Trophoblast cell (in vitro differentiated cells and primary cell): ENCODE measurements at regions not wholly inside any gene's neighbourhood (a gene's known extent, or its start where the extent isn't known, plus 50 kb on each side); places are given as distances from the start of the nearest gene placed in this dataset.

Experiments used
- DNase-seq, 2 donors: peaks; one replicate each; pipeline ENCODE4 v3.0.0-alpha.2; 2016
- H2AFZ ChIP-seq: 2 replicates; pipeline ENCODE4 v1.6.1; 2013; ENCODE audit warnings: low read length, moderate library complexity, mild to moderate bottlenecking; ENCODE audit not compliant: insufficient read depth, poor library complexity
- H2AK5ac ChIP-seq: 2 replicates; pipeline ENCODE4 v1.6.1; 2013; ENCODE audit warnings: mild to moderate bottlenecking, low read length
- H2BK120ac ChIP-seq: 2 replicates; pipeline ENCODE4 v1.6.1; 2013; ENCODE audit warnings: low read length, mild to moderate bottlenecking, moderate library complexity; ENCODE audit not compliant: insufficient read depth, poor library complexity
- H2BK12ac ChIP-seq: 2 replicates; pipeline ENCODE4 v1.6.1; 2013; ENCODE audit warnings: mild to moderate bottlenecking, low read length, moderate library complexity
- H2BK5ac ChIP-seq: 2 replicates; pipeline ENCODE4 v1.6.1; 2013; ENCODE audit warnings: low read length, low read depth, moderate library complexity, mild to moderate bottlenecking; ENCODE audit not compliant: poor library complexity
- H3K14ac ChIP-seq: 2 replicates; pipeline ENCODE4 v1.6.1; 2013; ENCODE audit warnings: mild to moderate bottlenecking, low read length
- H3K18ac ChIP-seq: 2 replicates; pipeline ENCODE4 v1.6.1; 2013; ENCODE audit warnings: mild to moderate bottlenecking, low read length
- H3K23ac ChIP-seq: 2 replicates; pipeline ENCODE4 v1.6.1; 2013; ENCODE audit warnings: low read length
- H3K27ac ChIP-seq: 2 replicates; pipeline ENCODE4 v1.5.1; 2013; ENCODE audit warnings: low read depth, mild to moderate bottlenecking, inconsistent platforms, low read length, moderate library complexity
- H3K27me3 ChIP-seq: 2 replicates; pipeline ENCODE4 v1.6.1; 2013; ENCODE audit warnings: inconsistent platforms, mild to moderate bottlenecking, low read length, moderate library complexity; ENCODE audit not compliant: insufficient read depth
- H3K36me3 ChIP-seq, 2 experiments: 1 replicate in 1 of 2; 2 replicates in 1 of 2; pipeline ENCODE4 v1.6.1; 2013; ENCODE audit warnings: low read length in 2 of 2, mild to moderate bottlenecking in 2 of 2, moderate library complexity in 1 of 2; ENCODE audit not compliant: insufficient read depth in 2 of 2, control insufficient read depth in 1 of 2
- H3K4ac ChIP-seq: 2 replicates; pipeline ENCODE4 v1.6.1; 2013; ENCODE audit warnings: low read depth, mild to moderate bottlenecking, low read length, moderate library complexity
- H3K4me1 ChIP-seq, 2 experiments: 1 replicate in 1 of 2; 2 replicates in 1 of 2; pipeline ENCODE4 v1.6.1; 2013; ENCODE audit warnings: low read length in 2 of 2, mild to moderate bottlenecking in 2 of 2, moderate library complexity in 1 of 2; ENCODE audit not compliant: insufficient read depth in 2 of 2, control insufficient read depth in 1 of 2
- H3K4me2 ChIP-seq: 2 replicates; pipeline ENCODE4 v1.6.1; 2013; ENCODE audit warnings: inconsistent platforms, mild to moderate bottlenecking, low read length, moderate library complexity
- H3K4me3 ChIP-seq: 2 replicates; pipeline ENCODE4 v1.5.1; 2013; ENCODE audit warnings: mild to moderate bottlenecking, low read depth, low read length, inconsistent platforms
- H3K79me1 ChIP-seq: one replicate; pipeline ENCODE4 v1.6.1; 2013; ENCODE audit warnings: low read length
- H3K79me2 ChIP-seq: 2 replicates; pipeline ENCODE4 v1.6.1; 2013; ENCODE audit warnings: low read length, mild to moderate bottlenecking; ENCODE audit not compliant: control insufficient read depth, insufficient read depth, poor library complexity
- H3K9ac ChIP-seq: 2 replicates; pipeline ENCODE4 v1.6.1; 2013; ENCODE audit warnings: mild to moderate bottlenecking, low read length
- H3K9me3 ChIP-seq: 2 replicates; pipeline ENCODE4 v1.6.1; 2013; ENCODE audit warnings: low read depth, mild to moderate bottlenecking, control low read depth, inconsistent platforms, low read length; ENCODE audit not compliant: insufficient read depth
- H4K12ac ChIP-seq: 2 replicates; pipeline ENCODE4 v1.6.1; 2013; ENCODE audit warnings: low read depth, mild to moderate bottlenecking, low read length, moderate library complexity
- H4K8ac ChIP-seq: 2 replicates; pipeline ENCODE4 v1.6.1; 2013; ENCODE audit warnings: low read depth, mild to moderate bottlenecking, low read length, moderate library complexity
- H4K91ac ChIP-seq: one replicate; pipeline ENCODE4 v1.6.1; 2013; ENCODE audit warnings: low read depth, mild to moderate bottlenecking, low read length, moderate library complexity
- WGBS: extraction: QIAGEN DNeasy Blood & Tissue Kit; methylation state at CpG from one replicate; pipeline ENCODE4 v1.1.7; 2013; ENCODE audit warnings: missing lambda C conversion rate; ENCODE audit not compliant: insufficient read length, insufficient coverage; ENCODE audit errors: extremely low coverage; 5-methylcytosine and 5-hydroxymethylcytosine counted together

DNA sequence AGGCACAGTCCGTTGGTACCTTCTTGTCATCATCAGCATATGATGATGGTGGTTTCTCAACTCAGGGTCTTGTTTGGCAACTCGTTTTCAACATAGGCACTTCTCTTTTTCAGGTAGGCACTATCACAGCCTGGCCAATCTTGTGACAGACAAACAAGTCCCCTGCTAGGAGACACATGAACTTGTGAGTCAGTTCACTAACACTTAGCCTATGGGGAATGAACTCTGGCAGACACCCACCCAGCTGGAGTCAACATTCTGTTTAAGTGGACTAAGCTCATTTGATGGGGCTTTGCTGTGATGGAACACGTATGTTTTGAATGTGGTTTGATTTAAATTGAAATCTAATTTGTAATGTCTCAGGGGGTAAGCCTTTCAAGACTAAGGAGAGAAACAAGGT is 100.7 kb upstream of the MAMLD1 start:
- DNase-seq, result no peak
- no peak overlapping the region for H3K4me3 ChIP-seq
- no peak overlapping the region for H2BK5ac ChIP-seq
- H3K4ac ChIP-seq, result no peak overlapping the region
- no peak overlapping the region for H2BK12ac ChIP-seq
- no peaks in the 10 kb centered on the region for H3K36me3 ChIP-seq
- H3K27me3 ChIP-seq, result no peaks in the 10 kb centered on the region
- no peak overlapping the region for H3K14ac ChIP-seq
- no peak overlapping the region for H4K8ac ChIP-seq
- H3K18ac ChIP-seq, result no peak overlapping the region
- H3K4me1 ChIP-seq, result peaks cover 0 to 2% of the 10 kb centered on the region in 2 experiments
- H2AFZ ChIP-seq, result no peak overlapping the region
- H4K12ac ChIP-seq, result no peak overlapping the region
- no peaks in the 10 kb centered on the region for H3K79me2 ChIP-seq
- H2AK5ac ChIP-seq, result no peak overlapping the region
- no peak overlapping the region for H3K4me2 ChIP-seq
- H3K9ac ChIP-seq, result no peak overlapping the region
- no peak overlapping the region for H4K91ac ChIP-seq
- no peaks in the 10 kb centered on the region for H3K9me3 ChIP-seq
- no CpG with 5 or more reads among the region's 3 CpGs for WGBS
- H3K79me1 ChIP-seq, result no peaks in the 10 kb centered on the region
- H3K23ac ChIP-seq, result no peak overlapping the region
- H2BK120ac ChIP-seq, result no peak overlapping the region
- H3K27ac ChIP-seq, result no peak overlapping the region

DNA sequence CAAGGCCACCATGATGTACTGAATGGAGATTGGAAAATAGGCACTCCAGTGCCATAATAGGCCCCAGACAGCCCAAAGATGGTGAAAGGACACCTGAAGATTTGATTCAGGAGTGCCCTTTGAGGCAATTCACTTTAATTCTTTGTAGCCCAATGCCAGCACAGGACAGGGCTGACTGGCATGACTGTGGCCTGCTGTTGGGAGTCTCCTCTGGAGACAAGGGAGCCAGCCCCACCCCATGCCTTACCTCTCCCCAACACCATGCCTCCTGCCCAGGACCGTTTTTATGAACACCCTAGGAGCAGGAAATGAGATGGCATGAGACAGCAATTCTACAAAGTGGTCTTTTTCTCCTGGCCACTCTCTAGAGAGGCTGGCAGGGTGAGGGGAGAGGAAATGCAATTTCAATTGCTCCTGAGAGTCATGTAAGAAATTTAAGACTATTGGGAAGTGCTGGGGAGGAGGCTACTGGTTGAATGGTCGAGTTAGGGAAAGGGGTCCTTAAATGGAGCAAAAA is 94.2 kb upstream of the MAMLD1 start:
- no peak for DNase-seq
- Histone ChIP-seq H3K14ac (no peak overlapping the region), H4K91ac (no peak overlapping the region), H2BK120ac (no peak overlapping the region), H3K4ac (no peak overlapping the region), H3K9ac (no peak overlapping the region), H2BK12ac (no peak overlapping the region), H3K23ac (no peak overlapping the region), H3K79me2 (no peaks in the 10 kb centered on the region), H2AFZ (no peak overlapping the region), H2AK5ac (no peak overlapping the region), H2BK5ac (no peak overlapping the region), H4K8ac (no peak overlapping the region), H3K79me1 (no peaks in the 10 kb centered on the region), H3K18ac (no peak overlapping the region), H4K12ac (no peak overlapping the region), H3K27ac (no peak overlapping the region), H3K36me3 (no peaks in the 10 kb centered on the region), H3K4me2 (no peak overlapping the region), H3K4me1 (no peaks in the 10 kb centered on the region), H3K9me3 (no peaks in the 10 kb centered on the region), H3K4me3 (no peak overlapping the region), H3K27me3 (no peaks in the 10 kb centered on the region)
- no CpG with 5 or more reads among the region's 2 CpGs for WGBS

- H3K36me3 ChIP-seq, result no peaks in the 10 kb centered on the region
- no peak overlapping the region for H2AFZ ChIP-seq
- no CpG with 5 or more reads among the region's 10 CpGs for WGBS
- no peak overlapping the region for H3K14ac ChIP-seq
- H2AK5ac ChIP-seq, result no peak overlapping the region
- no peaks in the 10 kb centered on the region for H3K79me2 ChIP-seq
- no peaks in the 10 kb centered on the region for H3K27me3 ChIP-seq
- H3K79me1 ChIP-seq, result no peaks in the 10 kb centered on the region
- H3K4me2 ChIP-seq, result no peak overlapping the region
- no peak overlapping the region for H3K27ac ChIP-seq
- H3K18ac ChIP-seq, result no peak overlapping the region
- H4K91ac ChIP-seq, result no peak overlapping the region
- no peak for DNase-seq
- H3K4ac ChIP-seq, result no peak overlapping the region
- no peak overlapping the region for H2BK120ac ChIP-seq
- H3K4me1 ChIP-seq, result no peaks in the 10 kb centered on the region
- H2BK5ac ChIP-seq, result no peak overlapping the region
- H4K12ac ChIP-seq, result no peak overlapping the region
- no peak overlapping the region for H3K4me3 ChIP-seq
- H3K9ac ChIP-seq, result no peak overlapping the region
- H4K8ac ChIP-seq, result no peak overlapping the region
- no peak overlapping the region for H2BK12ac ChIP-seq
- no peak overlapping the region for H3K23ac ChIP-seq
- H3K9me3 ChIP-seq, result no peaks in the 10 kb centered on the region
These were observed 93.4 kb upstream of the MAMLD1 start for GRCh38 chrX:150269605-150270254.

DNA sequence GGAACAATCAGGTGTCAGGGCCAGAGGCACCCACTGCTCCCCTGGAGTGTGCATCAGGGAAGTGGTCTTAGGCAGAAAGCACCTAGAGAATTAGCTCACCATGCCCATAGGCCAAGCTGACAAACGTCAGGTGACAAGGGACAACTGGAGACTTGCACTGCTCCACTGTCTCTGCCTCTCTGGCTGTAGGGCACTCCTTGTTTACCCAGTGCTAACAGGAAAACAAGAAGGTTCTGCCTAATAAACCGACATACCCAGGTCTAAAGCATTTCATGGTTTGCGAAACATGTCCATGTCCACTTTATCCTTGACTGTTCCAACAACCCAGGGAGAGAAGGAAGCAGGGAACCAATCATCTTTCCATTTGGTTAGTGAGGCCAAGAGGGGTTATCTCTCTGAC is 92.5 kb upstream of the MAMLD1 start:
- Histone ChIP-seq H3K36me3 (no peaks in the 10 kb centered on the region), H3K79me2 (no peaks in the 10 kb centered on the region), H3K18ac (no peak overlapping the region), H3K4me1 (no peaks in the 10 kb centered on the region), H2BK12ac (no peak overlapping the region), H4K8ac (no peak overlapping the region), H2AFZ (no peak overlapping the region), H3K4me2 (no peak overlapping the region), H4K12ac (no peak overlapping the region), H2BK5ac (no peak overlapping the region), H3K27me3 (no peaks in the 10 kb centered on the region), H3K79me1 (no peaks in the 10 kb centered on the region), H3K14ac (no peak overlapping the region), H3K9me3 (no peaks in the 10 kb centered on the region), H2BK120ac (no peak overlapping the region), H3K23ac (no peak overlapping the region), H3K4ac (no peak overlapping the region), H2AK5ac (no peak overlapping the region), H3K9ac (no peak overlapping the region), H3K4me3 (no peak overlapping the region), H4K91ac (no peak overlapping the region), H3K27ac (no peak overlapping the region)
- no CpG with 5 or more reads among the region's 3 CpGs for WGBS
- DNase-seq, result no peak
